ENCODE measurements at regions not wholly inside any gene's neighbourhood (a gene's known extent, or its start where the extent isn't known, plus 50 kb on each side); places are given as distances from the start of the nearest gene placed in this dataset.

GRCh38 chr4:154015578-154015977 lies 226.7 kb upstream of the SFRP2 start:
- Histone ChIP-seq H3K27me3 (replicated peaks; ENCODE audit: control insufficient read depth, insufficient read depth, low read length) (no peaks in the 10 kb centered on the region), H3K36me3 (ENCODE audit: control insufficient read depth, insufficient read depth, low read length) (no peaks in the 10 kb centered on the region), H3K4me3 (replicated peaks; ENCODE audit: low read depth, low read length) (no peak overlapping the region)
- no peak for TF ChIP-seq CTCF (IDR thresholded peaks at IDR 0.05; ENCODE audit: insufficient read depth, low read length, poor library complexity, severe bottlenecking)
- DNase-seq (ENCODE audit: extremely low read depth, insufficient read length) = no peak

- H3K36me3 ChIP-seq (ENCODE audit: control insufficient read depth, insufficient read depth, low read length) = no peaks in the 10 kb centered on the region
- no peak overlapping the region for H3K4me3 ChIP-seq (replicated peaks; ENCODE audit: low read depth, low read length)
- no peaks in the 10 kb centered on the region for H3K27me3 ChIP-seq (replicated peaks; ENCODE audit: control insufficient read depth, insufficient read depth, low read length)
- DNase-seq (ENCODE audit: extremely low read depth, insufficient read length) = no peak
- TF ChIP-seq CTCF (IDR thresholded peaks at IDR 0.05; ENCODE audit: insufficient read depth, low read length, poor library complexity, severe bottlenecking) = no peak
These were observed 225.8 kb upstream of the SFRP2 start for GRCh38 chr4:154014407-154015321.

GRCh38 chr4:154013576-154013975 lies 224.7 kb upstream of the SFRP2 start:
- H3K36me3 ChIP-seq (ENCODE audit: control insufficient read depth, insufficient read depth, low read length) = no peaks in the 10 kb centered on the region
- no peak overlapping the region for H3K4me3 ChIP-seq (replicated peaks; ENCODE audit: low read depth, low read length)
- no peaks in the 10 kb centered on the region for H3K27me3 ChIP-seq (replicated peaks; ENCODE audit: control insufficient read depth, insufficient read depth, low read length)
- DNase-seq (ENCODE audit: extremely low read depth, insufficient read length) = no peak
- no peak for TF ChIP-seq CTCF (IDR thresholded peaks at IDR 0.05; ENCODE audit: insufficient read depth, low read length, poor library complexity, severe bottlenecking)

- Histone ChIP-seq H3K27me3 (replicated peaks; ENCODE audit: control insufficient read depth, insufficient read depth, low read length) (no peaks in the 10 kb centered on the region), H3K4me3 (replicated peaks; ENCODE audit: low read depth, low read length) (no peak overlapping the region), H3K36me3 (ENCODE audit: control insufficient read depth, insufficient read depth, low read length) (no peaks in the 10 kb centered on the region)
- no peak for TF ChIP-seq CTCF (IDR thresholded peaks at IDR 0.05; ENCODE audit: insufficient read depth, low read length, poor library complexity, severe bottlenecking)
- no peak for DNase-seq (ENCODE audit: extremely low read depth, insufficient read length)
These were observed 221.5 kb upstream of the SFRP2 start for GRCh38 chr4:154010371-154010770.

- no peak for DNase-seq (ENCODE audit: extremely low read depth, insufficient read length)
- no peaks in the 10 kb centered on the region for H3K27me3 ChIP-seq (replicated peaks; ENCODE audit: control insufficient read depth, insufficient read depth, low read length)
- no peak for TF ChIP-seq CTCF (IDR thresholded peaks at IDR 0.05; ENCODE audit: insufficient read depth, low read length, poor library complexity, severe bottlenecking)
- H3K36me3 ChIP-seq (ENCODE audit: control insufficient read depth, insufficient read depth, low read length) = no peaks in the 10 kb centered on the region
- H3K4me3 ChIP-seq (replicated peaks; ENCODE audit: low read depth, low read length) = no peak overlapping the region
These were observed 220.9 kb upstream of the SFRP2 start for GRCh38 chr4:154009788-154010187.

All from GM06990 (cell line).